ENCODE measurements at regions not wholly inside any gene's neighbourhood (a gene's known extent, or its start where the extent isn't known, plus 50 kb on each side); places are given as distances from the start of the nearest gene placed in this dataset.

- no peak for TF ChIP-seq NFRKB (IDR thresholded peaks at IDR 0.05)
- no peak for TF ChIP-seq ARNT (IDR thresholded peaks at IDR 0.05)
- no peak for TF ChIP-seq SP1 (IDR thresholded peaks at IDR 0.05)
- no peak for TF ChIP-seq HDGF (IDR thresholded peaks at IDR 0.05; ENCODE audit: borderline replicate concordance)
- TF ChIP-seq FOXK2 (IDR thresholded peaks at IDR 0.05) = no peak
- no peak for TF ChIP-seq TARDBP (IDR thresholded peaks at IDR 0.05)
- no peak for TF ChIP-seq FOXM1 (IDR thresholded peaks at IDR 0.05; ENCODE audit: borderline replicate concordance)
- no peak for TF ChIP-seq SUZ12 (IDR thresholded peaks at IDR 0.05)
- no peak for TF ChIP-seq ZNF384 (IDR thresholded peaks at IDR 0.05)
- no peak for TF ChIP-seq FOXA1 (IDR thresholded peaks at IDR 0.05)
- TF ChIP-seq L3MBTL2 (conservative IDR thresholded peaks at IDR 0.05) = no peak
Observed at GRCh38 chr10:78532480-78533042, 498.9 kb downstream of the RPS24 start.

Measured in HEK293T (cell line).